ENCODE measurements at regions not wholly inside any gene's neighbourhood (a gene's known extent, or its start where the extent isn't known, plus 50 kb on each side); places are given as distances from the start of the nearest gene placed in this dataset.

DNA sequence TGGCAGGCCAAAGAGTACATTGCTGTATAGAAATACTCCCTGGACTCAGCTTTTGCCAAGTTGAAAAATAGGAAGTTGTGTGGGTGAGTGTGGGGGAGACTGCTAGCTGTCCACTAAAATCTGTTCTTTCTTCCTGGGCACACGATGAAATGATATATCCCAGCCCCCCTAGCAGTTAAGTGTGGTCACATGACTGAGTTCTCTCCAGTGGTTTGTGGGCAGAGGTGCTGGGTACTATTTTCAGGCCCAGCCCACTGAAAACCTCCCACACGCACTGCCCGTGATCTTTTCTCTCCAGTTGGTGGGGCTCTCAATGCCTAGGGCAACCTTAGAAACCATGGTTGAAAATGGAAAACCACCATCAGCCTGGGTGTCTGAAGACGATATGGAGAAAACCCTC lies 119.7 kb upstream of the LMO4 start:
- no peak overlapping the region for H3K4me3 ChIP-seq (ENCODE audit: control extremely low read depth in 1 of 5, extremely low read depth in 1 of 5, insufficient read depth in 1 of 5, low read depth in 2 of 5, low read length in 4 of 5)
- no peak overlapping the region for H3K4me2 ChIP-seq (replicated peaks; ENCODE audit: low read depth, low read length, poor library complexity, severe bottlenecking)
- POLR2A ChIA-PET: no interaction called here
- H3K9me3 ChIP-seq (ENCODE audit: control extremely low read depth in 1 of 3, control insufficient read depth in 2 of 3, insufficient read depth in 1 of 3, low read length in 2 of 3): no peaks in the 10 kb centered on the region
- no peaks in the 10 kb centered on the region for H3K79me2 ChIP-seq (ENCODE audit: control insufficient read depth, insufficient read depth, low read length)
- H3K27me3 Mint-ChIP-seq: peaks cover 24% of the 10 kb centered on the region
- WGBS (ENCODE audit: insufficient coverage): 60% methylated on average over 1 of the region's 4 CpGs
- H3K9ac ChIP-seq (ENCODE audit: low read length): no peak overlapping the region
- DNase-seq (no peak), ATAC-seq (ENCODE audit: low read depth) (no peak)
- no peak overlapping the region for H3K27ac Mint-ChIP-seq
- no peaks in the 10 kb centered on the region for H3K9me3 Mint-ChIP-seq (ENCODE audit: insufficient read depth)
- no peaks in the 10 kb centered on the region for H4K20me1 ChIP-seq (ENCODE audit: control insufficient read depth, insufficient read depth, low read length, poor library complexity, severe bottlenecking)
- TF ChIP-seq, protein P1, sequence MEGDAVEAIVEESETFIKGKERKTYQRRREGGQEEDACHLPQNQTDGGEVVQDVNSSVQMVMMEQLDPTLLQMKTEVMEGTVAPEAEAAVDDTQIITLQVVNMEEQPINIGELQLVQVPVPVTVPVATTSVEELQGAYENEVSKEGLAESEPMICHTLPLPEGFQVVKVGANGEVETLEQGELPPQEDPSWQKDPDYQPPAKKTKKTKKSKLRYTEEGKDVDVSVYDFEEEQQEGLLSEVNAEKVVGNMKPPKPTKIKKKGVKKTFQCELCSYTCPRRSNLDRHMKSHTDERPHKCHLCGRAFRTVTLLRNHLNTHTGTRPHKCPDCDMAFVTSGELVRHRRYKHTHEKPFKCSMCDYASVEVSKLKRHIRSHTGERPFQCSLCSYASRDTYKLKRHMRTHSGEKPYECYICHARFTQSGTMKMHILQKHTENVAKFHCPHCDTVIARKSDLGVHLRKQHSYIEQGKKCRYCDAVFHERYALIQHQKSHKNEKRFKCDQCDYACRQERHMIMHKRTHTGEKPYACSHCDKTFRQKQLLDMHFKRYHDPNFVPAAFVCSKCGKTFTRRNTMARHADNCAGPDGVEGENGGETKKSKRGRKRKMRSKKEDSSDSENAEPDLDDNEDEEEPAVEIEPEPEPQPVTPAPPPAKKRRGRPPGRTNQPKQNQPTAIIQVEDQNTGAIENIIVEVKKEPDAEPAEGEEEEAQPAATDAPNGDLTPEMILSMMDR (IDR thresholded peaks at IDR 0.05): no peak
- TF ChIP-seq EZH2 (IDR thresholded peaks at IDR 0.05; ENCODE audit: borderline replicate concordance, insufficient read depth, low read depth, low read length, poor library complexity, severe bottlenecking): no peak
- H3K4me3 Mint-ChIP-seq: no peak overlapping the region
- H3K4me1 Mint-ChIP-seq: no peaks in the 10 kb centered on the region
- intact Hi-C loops (cut with micrococcal nuclease): no loop called here
- CTCF ChIA-PET: no interaction called here
- H3K27me3 ChIP-seq (replicated peaks in 1 of 4; ENCODE audit: control extremely low read depth in 1 of 4, control insufficient read depth in 3 of 4, insufficient read depth in 4 of 4, low read length in 3 of 4): peaks cover 0 to 4% (median 2%) of the 10 kb centered on the region in 4 experiments
- H3K27ac ChIP-seq (ENCODE audit: low read length in 2 of 2): no peak overlapping the region
- no peaks in the 10 kb centered on the region for H3K4me1 ChIP-seq (ENCODE audit: control insufficient read depth in 2 of 2, insufficient read depth in 2 of 2, low read length in 2 of 2)
- H3K36me3 ChIP-seq (replicated peaks in 1 of 2; ENCODE audit: control extremely low read depth in 1 of 2, control insufficient read depth in 1 of 2, extremely low read depth in 1 of 2, insufficient read depth in 2 of 2, low read length in 1 of 2): no peaks in the 10 kb centered on the region
- no peak overlapping the region for H2AFZ ChIP-seq (ENCODE audit: insufficient read depth, low read depth, low read length, poor library complexity, severe bottlenecking)

DNA sequence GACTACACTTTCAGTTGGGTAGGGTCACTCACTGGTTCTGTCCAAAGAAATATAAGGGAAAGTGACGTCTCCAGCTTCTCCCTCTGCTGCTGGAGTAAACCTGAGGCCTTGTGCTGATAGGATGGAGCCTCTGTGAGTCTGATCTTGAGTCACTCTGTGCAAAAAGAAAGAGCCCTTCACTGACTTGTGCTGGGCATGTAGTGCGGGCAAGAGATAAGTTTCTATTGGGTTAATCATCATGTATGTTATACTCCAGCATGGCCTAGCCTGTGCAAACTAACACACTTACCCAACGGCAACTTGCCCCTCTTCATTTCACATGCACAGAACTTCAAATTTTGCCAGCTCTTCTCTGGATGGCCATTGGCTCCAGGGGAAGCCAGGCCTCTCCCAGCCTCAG lies 118.5 kb upstream of the LMO4 start:
- Mint-ChIP-seq H3K4me3 (no peak overlapping the region), H3K4me1 (no peaks in the 10 kb centered on the region), H3K27ac (no peak overlapping the region), H3K27me3 (peaks cover 25% of the 10 kb centered on the region), H3K9me3 (ENCODE audit: insufficient read depth) (no peaks in the 10 kb centered on the region)
- no peaks in the 10 kb centered on the region for H3K79me2 ChIP-seq (ENCODE audit: control insufficient read depth, insufficient read depth, low read length)
- no peaks in the 10 kb centered on the region for H3K9me3 ChIP-seq (ENCODE audit: control extremely low read depth in 1 of 3, control insufficient read depth in 2 of 3, insufficient read depth in 1 of 3, low read length in 2 of 3)
- 86% methylated on average over 2 of the region's 3 CpGs for WGBS (ENCODE audit: insufficient coverage)
- no peak overlapping the region for H3K27ac ChIP-seq (ENCODE audit: low read length in 2 of 2)
- ChIA-PET POLR2A (no interaction called here), CTCF (no interaction called here)
- no peaks in the 10 kb centered on the region for H4K20me1 ChIP-seq (ENCODE audit: control insufficient read depth, insufficient read depth, low read length, poor library complexity, severe bottlenecking)
- no peak for TF ChIP-seq EZH2 (IDR thresholded peaks at IDR 0.05; ENCODE audit: borderline replicate concordance, insufficient read depth, low read depth, low read length, poor library complexity, severe bottlenecking)
- TF ChIP-seq, protein P1 (IDR thresholded peaks at IDR 0.05): no peak
- H3K4me1 ChIP-seq (ENCODE audit: control insufficient read depth in 2 of 2, insufficient read depth in 2 of 2, low read length in 2 of 2): no peaks in the 10 kb centered on the region
- no peak overlapping the region for H3K9ac ChIP-seq (ENCODE audit: low read length)
- H3K4me2 ChIP-seq (replicated peaks; ENCODE audit: low read depth, low read length, poor library complexity, severe bottlenecking): no peak overlapping the region
- DNase-seq (no peak), ATAC-seq (ENCODE audit: low read depth) (no peak)
- H3K4me3 ChIP-seq (ENCODE audit: control extremely low read depth in 1 of 5, extremely low read depth in 1 of 5, insufficient read depth in 1 of 5, low read depth in 2 of 5, low read length in 4 of 5): no peak overlapping the region
- H3K36me3 ChIP-seq (replicated peaks in 1 of 2; ENCODE audit: control extremely low read depth in 1 of 2, control insufficient read depth in 1 of 2, extremely low read depth in 1 of 2, insufficient read depth in 2 of 2, low read length in 1 of 2): no peaks in the 10 kb centered on the region
- H3K27me3 ChIP-seq (replicated peaks in 1 of 4; ENCODE audit: control extremely low read depth in 1 of 4, control insufficient read depth in 3 of 4, insufficient read depth in 4 of 4, low read length in 3 of 4): peaks cover 0 to 4% (median 2%) of the 10 kb centered on the region in 4 experiments
- H2AFZ ChIP-seq (ENCODE audit: insufficient read depth, low read depth, low read length, poor library complexity, severe bottlenecking): no peak overlapping the region
- intact Hi-C loops (cut with micrococcal nuclease): no loop called here
